K562 (cell line): ENCODE measurements at regions not wholly inside any gene's neighbourhood (a gene's known extent, or its start where the extent isn't known, plus 50 kb on each side); places are given as distances from the start of the nearest gene placed in this dataset.

Source experiments
- HCFC1 ChIP-seq: IDR thresholded peaks from 2 replicates; pipeline ENCODE4 v1.6.1; 2012; ENCODE audit warnings: low read depth, low read length, improper control_type of control experiment
- HDAC3 ChIP-seq: fragments of 450-650 bp; IDR thresholded peaks from 2 replicates; pipeline ENCODE4 v1.6.1; 2018; ENCODE audit warnings: borderline replicate concordance, mild to moderate bottlenecking, moderate library complexity; ENCODE audit not compliant: partially characterized antibody
- PTTG1 ChIP-seq: fragments of 450-650 bp; IDR thresholded peaks from 2 replicates; pipeline ENCODE4 v1.6.1; 2016; ENCODE audit warnings: low read depth, mild to moderate bottlenecking, missing genetic modification characterization, missing compliant biosample characterization
- SMAD2 ChIP-seq: fragments of 150-350 bp; IDR thresholded peaks from 2 replicates; pipeline ENCODE4 v1.6.1; 2014; ENCODE audit warnings: low read depth, mild to moderate bottlenecking, low read length
- ZKSCAN8 ChIP-seq: fragments of 200-800 bp; sonication (Bioruptor generic); IDR thresholded peaks from 2 replicates; pipeline ENCODE4 v1.6.1; 2016; ENCODE audit warnings: missing genetic modification characterization, missing compliant biosample characterization
- TF ChIP-seq, protein P1 (sequence below), 2 experiments: fragments of 450-650 bp in 1 of 2; sonication (generic) in 1 of 2; formaldehyde crosslinking in 1 of 2; IDR thresholded peaks; 2 replicates each; pipeline versions ENCODE4 v1.7.1 to v1.9.0; 2016 to 2022; ENCODE audit warnings: inconsistent platforms in 1 of 2, mild to moderate bottlenecking in 1 of 2, missing genetic modification reagents in 1 of 2
- TF ChIP-seq, protein P2 (sequence below): sonication (generic); formaldehyde crosslinking; IDR thresholded peaks from 2 replicates; pipeline ENCODE4 v1.8.0; 2023; ENCODE audit warnings: missing genetic modification reagents, mild to moderate bottlenecking, borderline replicate concordance
- TF ChIP-seq, protein P3 (sequence below): sonication (generic); formaldehyde crosslinking; IDR thresholded peaks from 2 replicates; pipeline ENCODE4 v1.8.0; 2023; ENCODE audit warnings: mild to moderate bottlenecking, missing genetic modification reagents
- TF ChIP-seq, protein P4 (sequence below): sonication (generic); formaldehyde crosslinking; IDR thresholded peaks from 2 replicates; pipeline ENCODE4 v1.8.1; 2023; ENCODE audit warnings: mild to moderate bottlenecking, missing genetic modification reagents

DNA sequence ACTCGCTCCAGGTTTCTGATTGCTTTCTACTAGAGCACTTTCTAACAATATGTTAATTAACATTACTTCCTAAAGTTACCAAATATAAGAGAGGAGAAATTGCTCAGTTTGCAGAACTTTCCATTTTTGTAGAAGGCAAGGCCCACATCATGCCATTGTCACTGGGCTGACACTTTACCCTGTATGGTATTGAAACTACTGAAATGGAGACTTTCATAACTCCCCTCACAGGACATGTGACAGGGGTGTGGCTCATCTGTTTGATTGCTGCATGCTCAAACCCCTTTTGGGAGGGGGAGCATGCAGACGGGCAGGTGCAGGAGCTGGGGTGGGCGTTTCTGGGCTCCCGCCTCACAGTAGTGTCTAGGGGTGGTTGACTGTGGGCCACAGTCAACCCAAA lies 206.3 kb upstream of the GHR start (continued):
- TF ChIP-seq, protein P1, sequence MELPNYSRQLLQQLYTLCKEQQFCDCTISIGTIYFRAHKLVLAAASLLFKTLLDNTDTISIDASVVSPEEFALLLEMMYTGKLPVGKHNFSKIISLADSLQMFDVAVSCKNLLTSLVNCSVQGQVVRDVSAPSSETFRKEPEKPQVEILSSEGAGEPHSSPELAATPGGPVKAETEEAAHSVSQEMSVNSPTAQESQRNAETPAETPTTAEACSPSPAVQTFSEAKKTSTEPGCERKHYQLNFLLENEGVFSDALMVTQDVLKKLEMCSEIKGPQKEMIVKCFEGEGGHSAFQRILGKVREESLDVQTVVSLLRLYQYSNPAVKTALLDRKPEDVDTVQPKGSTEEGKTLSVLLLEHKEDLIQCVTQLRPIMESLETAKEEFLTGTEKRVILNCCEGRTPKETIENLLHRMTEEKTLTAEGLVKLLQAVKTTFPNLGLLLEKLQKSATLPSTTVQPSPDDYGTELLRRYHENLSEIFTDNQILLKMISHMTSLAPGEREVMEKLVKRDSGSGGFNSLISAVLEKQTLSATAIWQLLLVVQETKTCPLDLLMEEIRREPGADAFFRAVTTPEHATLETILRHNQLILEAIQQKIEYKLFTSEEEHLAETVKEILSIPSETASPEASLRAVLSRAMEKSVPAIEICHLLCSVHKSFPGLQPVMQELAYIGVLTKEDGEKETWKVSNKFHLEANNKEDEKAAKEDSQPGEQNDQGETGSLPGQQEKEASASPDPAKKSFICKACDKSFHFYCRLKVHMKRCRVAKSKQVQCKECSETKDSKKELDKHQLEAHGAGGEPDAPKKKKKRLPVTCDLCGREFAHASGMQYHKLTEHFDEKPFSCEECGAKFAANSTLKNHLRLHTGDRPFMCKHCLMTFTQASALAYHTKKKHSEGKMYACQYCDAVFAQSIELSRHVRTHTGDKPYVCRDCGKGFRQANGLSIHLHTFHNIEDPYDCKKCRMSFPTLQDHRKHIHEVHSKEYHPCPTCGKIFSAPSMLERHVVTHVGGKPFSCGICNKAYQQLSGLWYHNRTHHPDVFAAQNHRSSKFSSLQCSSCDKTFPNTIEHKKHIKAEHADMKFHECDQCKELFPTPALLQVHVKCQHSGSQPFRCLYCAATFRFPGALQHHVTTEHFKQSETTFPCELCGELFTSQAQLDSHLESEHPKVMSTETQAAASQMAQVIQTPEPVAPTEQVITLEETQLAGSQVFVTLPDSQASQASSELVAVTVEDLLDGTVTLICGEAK (IDR thresholded peaks at IDR 0.05), result no peak
- TF ChIP-seq, protein P1 (CRISPR knock-in tag; IDR thresholded peaks at IDR 0.05), result no peak
- TF ChIP-seq HCFC1, result no peak
- no peak for TF ChIP-seq SMAD2
- no peak for TF ChIP-seq PTTG1 (tag)
- TF ChIP-seq ZKSCAN8 (CRISPR knock-in tag), result no peak
- TF ChIP-seq, protein P2, sequence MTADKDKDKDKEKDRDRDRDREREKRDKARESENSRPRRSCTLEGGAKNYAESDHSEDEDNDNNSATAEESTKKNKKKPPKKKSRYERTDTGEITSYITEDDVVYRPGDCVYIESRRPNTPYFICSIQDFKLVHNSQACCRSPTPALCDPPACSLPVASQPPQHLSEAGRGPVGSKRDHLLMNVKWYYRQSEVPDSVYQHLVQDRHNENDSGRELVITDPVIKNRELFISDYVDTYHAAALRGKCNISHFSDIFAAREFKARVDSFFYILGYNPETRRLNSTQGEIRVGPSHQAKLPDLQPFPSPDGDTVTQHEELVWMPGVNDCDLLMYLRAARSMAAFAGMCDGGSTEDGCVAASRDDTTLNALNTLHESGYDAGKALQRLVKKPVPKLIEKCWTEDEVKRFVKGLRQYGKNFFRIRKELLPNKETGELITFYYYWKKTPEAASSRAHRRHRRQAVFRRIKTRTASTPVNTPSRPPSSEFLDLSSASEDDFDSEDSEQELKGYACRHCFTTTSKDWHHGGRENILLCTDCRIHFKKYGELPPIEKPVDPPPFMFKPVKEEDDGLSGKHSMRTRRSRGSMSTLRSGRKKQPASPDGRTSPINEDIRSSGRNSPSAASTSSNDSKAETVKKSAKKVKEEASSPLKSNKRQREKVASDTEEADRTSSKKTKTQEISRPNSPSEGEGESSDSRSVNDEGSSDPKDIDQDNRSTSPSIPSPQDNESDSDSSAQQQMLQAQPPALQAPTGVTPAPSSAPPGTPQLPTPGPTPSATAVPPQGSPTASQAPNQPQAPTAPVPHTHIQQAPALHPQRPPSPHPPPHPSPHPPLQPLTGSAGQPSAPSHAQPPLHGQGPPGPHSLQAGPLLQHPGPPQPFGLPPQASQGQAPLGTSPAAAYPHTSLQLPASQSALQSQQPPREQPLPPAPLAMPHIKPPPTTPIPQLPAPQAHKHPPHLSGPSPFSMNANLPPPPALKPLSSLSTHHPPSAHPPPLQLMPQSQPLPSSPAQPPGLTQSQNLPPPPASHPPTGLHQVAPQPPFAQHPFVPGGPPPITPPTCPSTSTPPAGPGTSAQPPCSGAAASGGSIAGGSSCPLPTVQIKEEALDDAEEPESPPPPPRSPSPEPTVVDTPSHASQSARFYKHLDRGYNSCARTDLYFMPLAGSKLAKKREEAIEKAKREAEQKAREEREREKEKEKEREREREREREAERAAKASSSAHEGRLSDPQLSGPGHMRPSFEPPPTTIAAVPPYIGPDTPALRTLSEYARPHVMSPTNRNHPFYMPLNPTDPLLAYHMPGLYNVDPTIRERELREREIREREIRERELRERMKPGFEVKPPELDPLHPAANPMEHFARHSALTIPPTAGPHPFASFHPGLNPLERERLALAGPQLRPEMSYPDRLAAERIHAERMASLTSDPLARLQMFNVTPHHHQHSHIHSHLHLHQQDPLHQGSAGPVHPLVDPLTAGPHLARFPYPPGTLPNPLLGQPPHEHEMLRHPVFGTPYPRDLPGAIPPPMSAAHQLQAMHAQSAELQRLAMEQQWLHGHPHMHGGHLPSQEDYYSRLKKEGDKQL (CRISPR knock-in tag), result no peak
- TF ChIP-seq, protein P3, sequence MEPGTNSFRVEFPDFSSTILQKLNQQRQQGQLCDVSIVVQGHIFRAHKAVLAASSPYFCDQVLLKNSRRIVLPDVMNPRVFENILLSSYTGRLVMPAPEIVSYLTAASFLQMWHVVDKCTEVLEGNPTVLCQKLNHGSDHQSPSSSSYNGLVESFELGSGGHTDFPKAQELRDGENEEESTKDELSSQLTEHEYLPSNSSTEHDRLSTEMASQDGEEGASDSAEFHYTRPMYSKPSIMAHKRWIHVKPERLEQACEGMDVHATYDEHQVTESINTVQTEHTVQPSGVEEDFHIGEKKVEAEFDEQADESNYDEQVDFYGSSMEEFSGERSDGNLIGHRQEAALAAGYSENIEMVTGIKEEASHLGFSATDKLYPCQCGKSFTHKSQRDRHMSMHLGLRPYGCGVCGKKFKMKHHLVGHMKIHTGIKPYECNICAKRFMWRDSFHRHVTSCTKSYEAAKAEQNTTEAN (CRISPR knock-in tag), result no peak
- TF ChIP-seq HDAC3, result no peak
- TF ChIP-seq, protein P4, sequence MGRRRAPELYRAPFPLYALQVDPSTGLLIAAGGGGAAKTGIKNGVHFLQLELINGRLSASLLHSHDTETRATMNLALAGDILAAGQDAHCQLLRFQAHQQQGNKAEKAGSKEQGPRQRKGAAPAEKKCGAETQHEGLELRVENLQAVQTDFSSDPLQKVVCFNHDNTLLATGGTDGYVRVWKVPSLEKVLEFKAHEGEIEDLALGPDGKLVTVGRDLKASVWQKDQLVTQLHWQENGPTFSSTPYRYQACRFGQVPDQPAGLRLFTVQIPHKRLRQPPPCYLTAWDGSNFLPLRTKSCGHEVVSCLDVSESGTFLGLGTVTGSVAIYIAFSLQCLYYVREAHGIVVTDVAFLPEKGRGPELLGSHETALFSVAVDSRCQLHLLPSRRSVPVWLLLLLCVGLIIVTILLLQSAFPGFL, result no peak
